ENCODE measurements at regions not wholly inside any gene's neighbourhood (a gene's known extent, or its start where the extent isn't known, plus 50 kb on each side); places are given as distances from the start of the nearest gene placed in this dataset.

GRCh38 chr14:66231820-66232219 lies 254.4 kb upstream of the CCDC196 start:
- TF ChIP-seq POLR2A (IDR thresholded peaks at IDR 0.05) (no peak), CTCF (IDR thresholded peaks at IDR 0.05) (no peak)

Data from Peyer's patch (tissue), 4 donors.